Breast epithelium (tissue), 3 donors: ENCODE measurements at regions not wholly inside any gene's neighbourhood (a gene's known extent, or its start where the extent isn't known, plus 50 kb on each side); places are given as distances from the start of the nearest gene placed in this dataset.

Experiments used
- POLR2A ChIP-seq: fragments of 450-650 bp; IDR thresholded peaks from one replicate; pipeline ENCODE4 v1.6.1; 2016; ENCODE audit warnings: antibody characterized with exemption, mild to moderate bottlenecking, moderate library complexity
- TF ChIP-seq, protein P1 (sequence below), 3 donors: fragments of 450-650 bp; IDR thresholded peaks; one replicate each; pipeline ENCODE4 v1.5.1; 2016 to 2017; ENCODE audit warnings: antibody characterized with exemption in 3 of 3, mild to moderate bottlenecking in 3 of 3, moderate library complexity in 3 of 3

GRCh38 chr17:70773258-70773657 is 603.9 kb downstream of the KCNJ2 start:
- TF ChIP-seq POLR2A = no peak
- TF ChIP-seq, protein P1, sequence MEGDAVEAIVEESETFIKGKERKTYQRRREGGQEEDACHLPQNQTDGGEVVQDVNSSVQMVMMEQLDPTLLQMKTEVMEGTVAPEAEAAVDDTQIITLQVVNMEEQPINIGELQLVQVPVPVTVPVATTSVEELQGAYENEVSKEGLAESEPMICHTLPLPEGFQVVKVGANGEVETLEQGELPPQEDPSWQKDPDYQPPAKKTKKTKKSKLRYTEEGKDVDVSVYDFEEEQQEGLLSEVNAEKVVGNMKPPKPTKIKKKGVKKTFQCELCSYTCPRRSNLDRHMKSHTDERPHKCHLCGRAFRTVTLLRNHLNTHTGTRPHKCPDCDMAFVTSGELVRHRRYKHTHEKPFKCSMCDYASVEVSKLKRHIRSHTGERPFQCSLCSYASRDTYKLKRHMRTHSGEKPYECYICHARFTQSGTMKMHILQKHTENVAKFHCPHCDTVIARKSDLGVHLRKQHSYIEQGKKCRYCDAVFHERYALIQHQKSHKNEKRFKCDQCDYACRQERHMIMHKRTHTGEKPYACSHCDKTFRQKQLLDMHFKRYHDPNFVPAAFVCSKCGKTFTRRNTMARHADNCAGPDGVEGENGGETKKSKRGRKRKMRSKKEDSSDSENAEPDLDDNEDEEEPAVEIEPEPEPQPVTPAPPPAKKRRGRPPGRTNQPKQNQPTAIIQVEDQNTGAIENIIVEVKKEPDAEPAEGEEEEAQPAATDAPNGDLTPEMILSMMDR (IDR thresholded peaks at IDR 0.05) = no peak
